ENCODE measurements at regions not wholly inside any gene's neighbourhood (a gene's known extent, or its start where the extent isn't known, plus 50 kb on each side); places are given as distances from the start of the nearest gene placed in this dataset.

- no peaks in the 10 kb centered on the region for H3K23me2 ChIP-seq (ENCODE audit: insufficient read length, low read depth, low read length, poor library complexity, severe bottlenecking)
- H2BK5ac ChIP-seq (ENCODE audit: insufficient read length, low read length) = no peak overlapping the region
- Mint-ChIP-seq H3K4me1 (peaks cover 0 to 10% of the 10 kb centered on the region in 2 experiments), H3K36me3 (ENCODE audit: insufficient read depth in 1 of 3, low read depth in 3 of 3) (peaks cover 8 to 33% (median 12%) of the 10 kb centered on the region in 3 experiments), H3K27me3 (ENCODE audit: low read depth) (no peaks in the 10 kb centered on the region), H3K9me3 (peaks cover 16 to 22% of the 10 kb centered on the region in 2 experiments), H3K4me3 (no peak overlapping the region), H3K27ac (no peak overlapping the region)
- H3K4ac ChIP-seq (ENCODE audit: low read depth, low read length) = no peak overlapping the region
- H3K56ac ChIP-seq (ENCODE audit: insufficient read length, low read depth, low read length) = no peak overlapping the region
- H4K91ac ChIP-seq (ENCODE audit: insufficient read length, low read depth, low read length) = no peak overlapping the region
- H2AFZ ChIP-seq (ENCODE audit: low read length) = no peak overlapping the region
- H2AK5ac ChIP-seq (ENCODE audit: insufficient read length, low read length) = no peak overlapping the region
- no peak overlapping the region for H3K27ac ChIP-seq (ENCODE audit: insufficient read length, low read depth, low read length)
- H2BK20ac ChIP-seq (ENCODE audit: low read depth, low read length, poor library complexity, severe bottlenecking) = no peak overlapping the region
- H3K23ac ChIP-seq (ENCODE audit: insufficient read length, low read depth, low read length) = no peak overlapping the region
- H4K8ac ChIP-seq (replicated peaks; ENCODE audit: insufficient read length, low read depth, low read length) = no peak overlapping the region
- no peak overlapping the region for H3K9ac ChIP-seq (ENCODE audit: extremely low read depth, insufficient read length, low read length)
- no CpG with 5 or more reads among the region's 2 CpGs for WGBS (ENCODE audit: extremely low coverage, insufficient read length, low lambda C conversion rate)
- H3T11ph ChIP-seq (ENCODE audit: low read length) = no peak overlapping the region
- no peak overlapping the region for H3K14ac ChIP-seq (ENCODE audit: insufficient read depth, low read length)
- no peak for TF ChIP-seq CTCF (conservative IDR thresholded peaks at IDR 0.05)
- no peak for DNase-seq
- no peak overlapping the region for H2BK15ac ChIP-seq (ENCODE audit: low read depth, low read length)
- no peak overlapping the region for H3K18ac ChIP-seq (ENCODE audit: insufficient read length, low read depth, low read length)
- no peaks in the 10 kb centered on the region for H3K27me3 ChIP-seq (ENCODE audit: insufficient read depth, low read length)
- no peaks in the 10 kb centered on the region for H3K79me2 ChIP-seq (ENCODE audit: insufficient read depth, low read length)
- no peaks in the 10 kb centered on the region for H4K20me1 ChIP-seq (ENCODE audit: control insufficient read depth, insufficient read depth, insufficient read length)
- no peak overlapping the region for H4K5ac ChIP-seq (ENCODE audit: insufficient read length, low read depth, low read length)
- H3K4me1 ChIP-seq (ENCODE audit: insufficient read depth, low read length) = no peaks in the 10 kb centered on the region; the same call in 1 of the 2 replicates
- no peaks in the 10 kb centered on the region for H3K9me3 ChIP-seq (ENCODE audit: control insufficient read depth, low read depth, low read length)
- no peak overlapping the region for H3K4me2 ChIP-seq (ENCODE audit: insufficient read depth, insufficient read length, low read length)
- no peak overlapping the region for H2BK12ac ChIP-seq (ENCODE audit: insufficient read length, low read depth, low read length)
- H3K79me1 ChIP-seq (ENCODE audit: insufficient read depth, low read depth, low read length, poor library complexity, severe bottlenecking) = no peaks in the 10 kb centered on the region
- H2BK120ac ChIP-seq (ENCODE audit: low read depth, low read length, poor library complexity, severe bottlenecking) = no peak overlapping the region
These were observed 665.1 kb upstream of the COX7C start for GRCh38 chr5:85952680-85953079.

Data from H9 (cell line).